Fibroblast of gingiva (primary cell): ENCODE measurements at regions not wholly inside any gene's neighbourhood (a gene's known extent, or its start where the extent isn't known, plus 50 kb on each side); places are given as distances from the start of the nearest gene placed in this dataset.
A peak's percentile ranks its signal among the peaks of the same experiment; 100 is the strongest.
"Not testable (repeated sequence)": the region's sequence is repeated elsewhere in the genome, so short reads cannot be mapped to it uniquely, and the experiment has no call there.

Source experiments
- DNase-seq: peaks from one replicate; pipeline ENCODE4 v3.0.0-alpha.2; 2011; ENCODE audit warnings: low read depth

GRCh38 chr9:88870627-88871026 is 120.6 kb upstream of the S1PR3 start:
- no peak for DNase-seq

- no peak for DNase-seq
Observed at GRCh38 chr9:88871669-88872068, 119.6 kb upstream of the S1PR3 start.

GRCh38 chr9:88872192-88872946 is 118.9 kb upstream of the S1PR3 start:
- DNase-seq = peak; percentile 24

GRCh38 chr9:88873635-88874034 is 117.6 kb upstream of the S1PR3 start:
- no peak for DNase-seq

DNA sequence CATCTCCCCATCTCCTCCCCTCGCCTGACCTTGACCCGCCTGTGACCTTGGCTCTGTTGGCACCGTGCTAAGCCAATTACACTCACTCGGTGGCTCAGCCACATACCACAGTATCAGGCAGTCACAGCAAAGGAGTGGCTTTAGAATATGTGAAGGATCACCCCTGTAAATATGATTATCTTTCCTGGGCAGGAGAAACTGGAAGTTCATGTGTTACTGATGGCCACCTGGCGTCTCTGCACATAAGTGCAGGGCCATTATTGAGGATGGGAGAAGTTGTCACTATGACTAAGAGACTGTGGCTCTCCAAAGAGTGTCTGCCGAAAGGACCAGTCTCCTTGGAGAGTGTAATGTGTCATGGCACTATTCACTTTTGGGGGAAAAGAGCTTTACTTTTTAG is 116.9 kb upstream of the S1PR3 start:
- no peak for DNase-seq

DNA sequence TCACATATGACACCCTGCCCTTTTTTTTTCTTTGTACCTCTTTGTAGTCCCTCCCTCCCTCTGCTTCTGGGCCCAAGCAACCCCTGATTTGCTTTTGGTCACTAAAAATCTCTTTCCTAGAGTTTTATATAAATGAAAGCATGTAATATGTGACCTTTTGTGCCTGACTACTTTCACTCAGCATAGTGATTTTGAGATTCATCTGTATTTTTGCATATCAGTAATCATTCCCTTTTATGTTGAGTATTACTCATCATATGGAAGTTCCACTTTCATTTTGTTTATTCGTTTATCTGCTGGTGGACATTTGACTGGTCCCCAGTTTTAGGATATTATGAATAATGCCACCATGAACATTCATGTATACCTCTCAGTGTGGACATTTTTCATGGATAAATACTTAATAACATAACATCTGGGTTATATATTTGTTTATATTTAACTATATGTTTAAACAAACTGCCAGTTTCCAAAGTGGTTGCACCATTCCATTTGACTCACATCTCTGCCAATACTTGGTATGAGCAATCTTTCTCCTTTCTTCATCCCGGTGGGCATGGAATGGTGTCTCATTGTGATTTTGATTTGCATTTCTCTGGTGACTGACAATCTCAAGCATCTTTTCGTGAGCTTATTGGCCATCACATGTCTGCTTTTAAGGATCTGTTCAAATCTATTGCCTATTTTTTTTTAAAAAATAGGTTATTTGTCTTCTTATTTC is 115.7 kb upstream of the S1PR3 start:
- no peak for DNase-seq

DNA sequence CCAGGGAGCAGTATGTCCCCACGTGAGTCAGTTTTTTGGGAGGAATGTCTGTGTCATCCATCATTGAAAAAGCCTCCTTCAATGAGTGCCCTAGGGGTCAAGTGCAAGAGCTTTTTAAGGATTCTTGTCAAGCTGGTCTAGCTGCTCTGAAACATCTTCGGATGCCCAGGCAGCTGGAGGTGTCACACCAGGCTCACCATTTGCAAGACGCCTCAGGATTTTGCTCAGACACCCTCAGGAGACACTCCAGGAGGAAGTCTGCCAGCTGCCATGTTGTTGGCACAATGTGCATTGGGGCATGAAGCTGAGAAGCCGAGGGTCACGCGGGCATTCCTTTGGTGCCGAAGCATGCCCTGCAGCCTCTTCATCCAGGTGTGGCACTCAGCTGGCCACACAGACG is 111.1 kb upstream of the S1PR3 start:
- no peak for DNase-seq

DNA sequence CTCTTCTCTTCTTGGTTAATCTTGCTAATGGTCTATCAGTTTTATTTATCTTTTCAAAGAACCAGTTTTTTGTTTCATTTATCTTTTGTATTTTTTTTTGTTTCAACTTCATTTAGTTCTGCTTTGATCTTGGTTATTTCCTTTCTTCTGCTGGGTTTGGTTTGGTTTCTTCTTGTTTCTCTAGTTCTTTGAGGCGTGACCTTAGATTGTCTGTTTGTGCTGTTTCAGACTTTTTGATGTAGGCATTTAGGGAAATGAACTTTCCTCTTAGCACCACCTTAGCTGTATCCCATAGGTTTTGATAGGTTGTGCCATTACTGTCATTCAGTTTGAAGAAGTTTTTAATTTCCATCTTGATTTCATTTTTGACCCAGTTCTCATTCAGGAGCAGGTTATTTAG is 107.0 kb upstream of the S1PR3 start:
- not testable (repeated sequence) for DNase-seq

- DNase-seq = not testable (repeated sequence)
Observed at GRCh38 chr9:88886762-88887161, 104.5 kb upstream of the S1PR3 start.

DNA sequence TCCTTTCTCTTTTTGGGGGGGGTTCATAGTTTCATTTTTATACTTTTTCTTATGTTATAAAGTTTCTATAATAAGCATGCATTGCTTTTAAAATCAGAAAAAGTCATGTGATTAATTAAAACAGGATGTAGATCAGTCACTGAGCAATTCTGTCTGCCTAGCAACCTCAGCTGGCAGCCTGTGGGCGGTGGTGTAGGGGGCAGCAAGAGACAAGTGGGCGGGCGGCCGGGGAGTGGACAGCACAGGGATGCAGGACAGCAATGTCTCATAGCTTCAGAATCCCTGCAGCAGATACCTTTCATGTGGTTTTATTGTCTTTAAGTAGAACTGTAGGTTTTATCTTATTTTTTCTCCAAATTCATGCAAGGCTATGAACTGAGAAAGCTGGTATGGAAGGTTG is 101.9 kb upstream of the S1PR3 start:
- peak; percentile 21 for DNase-seq

DNA sequence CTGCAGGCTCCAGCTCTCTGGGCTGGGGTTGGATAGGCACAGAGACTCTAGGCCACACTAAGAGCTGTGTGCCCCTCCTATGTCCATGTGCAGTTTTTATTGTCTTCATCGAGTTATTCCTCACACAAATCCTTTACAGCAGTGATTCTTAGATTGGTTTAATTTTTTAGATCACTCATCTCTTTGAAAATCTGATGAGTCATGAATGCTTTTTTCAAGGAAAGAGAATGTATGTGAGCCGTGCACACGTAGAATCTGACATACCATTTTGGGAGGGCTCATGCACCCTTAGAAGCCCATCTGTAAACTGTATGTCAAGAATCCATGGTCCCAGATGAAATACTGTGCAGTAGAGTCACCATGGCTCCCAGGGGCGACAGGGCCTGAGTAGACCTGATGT is 100.7 kb upstream of the S1PR3 start:
- DNase-seq = no peak

GRCh38 chr9:88891040-88891439 is 100.2 kb upstream of the S1PR3 start:
- no peak for DNase-seq

DNA sequence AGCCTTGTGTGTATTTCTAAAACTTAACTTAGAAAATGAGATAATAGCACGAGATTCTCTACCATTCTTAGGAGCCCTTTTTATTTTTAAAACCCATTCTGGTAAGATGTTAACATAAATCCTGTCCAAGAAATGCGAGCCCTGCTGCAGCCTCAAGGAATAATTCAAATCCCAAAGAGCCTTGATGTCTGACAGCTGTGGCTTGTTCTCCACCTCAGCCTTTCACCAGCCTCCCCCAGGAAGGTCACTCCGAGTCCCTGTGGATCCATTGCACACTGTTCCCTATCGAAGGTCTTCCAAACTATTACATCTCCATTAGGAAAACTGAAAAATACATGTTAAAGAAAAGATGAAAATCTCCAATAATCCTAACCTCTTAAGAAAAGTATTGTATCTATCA is 98.5 kb upstream of the S1PR3 start:
- no peak for DNase-seq

DNA sequence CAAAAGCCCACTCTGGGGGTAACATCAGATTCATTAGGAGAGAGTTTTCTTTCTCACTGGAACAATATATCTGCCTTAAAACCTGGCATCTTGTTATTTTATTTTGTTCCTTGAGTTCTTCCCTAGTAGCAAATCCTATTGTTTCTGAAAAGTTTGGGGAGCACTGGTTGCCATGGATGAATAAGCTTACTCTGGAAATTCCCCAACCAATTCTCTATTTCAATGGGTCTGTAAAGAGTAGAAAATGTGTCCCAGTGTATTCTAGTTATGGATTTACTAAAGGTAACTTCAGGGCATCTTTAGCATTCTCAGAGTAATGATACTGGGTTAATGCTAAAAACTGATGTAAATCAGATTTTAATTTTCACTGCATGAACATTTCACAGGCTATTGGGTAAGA is 94.2 kb upstream of the S1PR3 start:
- DNase-seq = no peak

GRCh38 chr9:88898039-88898720 is 93.1 kb upstream of the S1PR3 start:
- no peak for DNase-seq

- peak; percentile 16 for DNase-seq
Observed at GRCh38 chr9:88905506-88905905, 85.8 kb upstream of the S1PR3 start.

- DNase-seq = no peak
Observed at GRCh38 chr9:88915916-88916315, 75.4 kb upstream of the S1PR3 start.

DNA sequence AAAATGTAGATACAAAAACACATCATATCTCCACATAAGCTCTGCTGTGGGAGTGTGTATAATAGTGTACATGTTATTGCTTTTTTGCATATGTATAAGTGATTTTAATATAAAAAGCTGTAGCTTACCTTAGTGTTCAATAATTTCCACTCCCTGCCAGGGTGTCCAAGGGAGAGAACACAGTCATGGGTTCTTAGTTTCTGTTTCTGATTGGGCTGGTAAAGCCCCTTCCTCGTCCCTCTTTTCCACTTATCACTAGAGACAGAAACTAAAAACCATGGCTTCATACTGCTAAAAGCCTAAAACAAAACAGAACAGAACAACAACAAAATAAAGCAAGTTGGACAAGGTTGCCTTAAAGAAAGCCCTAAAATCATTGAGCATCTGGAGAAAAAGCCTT is 74.4 kb upstream of the S1PR3 start:
- no peak for DNase-seq

GRCh38 chr9:88917375-88917774 is 73.9 kb upstream of the S1PR3 start:
- no peak for DNase-seq

DNA sequence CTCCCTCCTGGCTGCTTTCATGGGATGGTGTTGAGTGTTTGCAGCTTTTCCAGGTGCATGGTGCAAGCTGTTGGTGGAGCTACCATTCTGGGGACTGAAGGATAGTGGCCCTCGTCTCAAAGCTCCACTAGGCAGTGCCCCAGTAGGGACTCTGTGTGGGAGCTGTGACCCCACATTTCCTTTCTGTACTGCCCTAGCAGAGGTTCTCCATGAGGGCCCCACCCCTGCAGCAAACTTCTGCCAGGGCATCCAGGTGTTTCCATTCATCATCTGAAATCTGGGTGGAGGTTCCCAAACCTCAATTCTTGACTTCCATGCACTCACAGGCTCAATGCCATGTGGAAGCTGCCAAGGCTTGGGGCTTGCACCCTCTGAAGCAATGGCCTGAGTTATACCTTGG is 72.7 kb upstream of the S1PR3 start:
- DNase-seq = not testable (repeated sequence)

- DNase-seq = no peak
Observed at GRCh38 chr9:88920645-88921044, 70.6 kb upstream of the S1PR3 start.

- DNase-seq = no peak
Observed at GRCh38 chr9:88922091-88922490, 69.2 kb upstream of the S1PR3 start.

GRCh38 chr9:88923092-88923491 is 68.2 kb upstream of the S1PR3 start:
- DNase-seq = no peak
